ENCODE measurements at regions not wholly inside any gene's neighbourhood (a gene's known extent, or its start where the extent isn't known, plus 50 kb on each side); places are given as distances from the start of the nearest gene placed in this dataset.

- TF ChIP-seq CTCF (IDR thresholded peaks at IDR 0.05; ENCODE audit: poor library complexity) (no peak), EZH2phosphoT487 (IDR thresholded peaks at IDR 0.05; ENCODE audit: low read depth, severe bottlenecking, unreplicated experiment) (no peak)
These were observed 1746.4 kb downstream of the EFNA5 start for GRCh38 chr5:105924366-105924765.
